GM19328 (cell line): ENCODE measurements at regions not wholly inside any gene's neighbourhood (a gene's known extent, or its start where the extent isn't known, plus 50 kb on each side); places are given as distances from the start of the nearest gene placed in this dataset.
A peak's percentile ranks its signal among the peaks of the same experiment; 100 is the strongest.
"Not testable (repeated sequence)": the region's sequence is repeated elsewhere in the genome, so short reads cannot be mapped to it uniquely, and the experiment has no call there.

Experiments
- ATAC-seq: cut with Tn5 transposase; IDR thresholded peaks from one replicate; pipeline ENCODE4 v1.9.1; 2021; ENCODE audit warnings: mild to moderate bottlenecking, moderate library complexity; ENCODE audit not compliant: unreplicated experiment

DNA sequence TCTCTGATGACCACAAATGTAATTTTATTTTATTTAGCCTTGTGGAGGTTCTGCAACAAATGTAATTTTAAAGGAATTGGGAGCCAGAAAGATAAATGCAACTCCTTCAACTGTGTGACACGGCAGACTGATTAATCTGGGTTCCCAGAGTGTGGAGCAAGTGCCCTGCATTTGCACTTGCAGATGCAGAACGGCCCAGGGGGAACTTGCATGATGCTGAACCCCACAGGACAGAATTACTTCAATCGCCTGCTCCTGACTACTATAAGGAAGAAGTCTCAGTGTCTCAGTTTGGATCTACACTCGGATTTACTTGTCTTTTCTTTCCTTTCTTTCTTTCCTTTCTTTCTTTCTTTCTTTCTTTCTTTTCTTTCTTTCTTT lies 107.2 kb upstream of the ACBD5 start:
- not testable (repeated sequence) for ATAC-seq

DNA sequence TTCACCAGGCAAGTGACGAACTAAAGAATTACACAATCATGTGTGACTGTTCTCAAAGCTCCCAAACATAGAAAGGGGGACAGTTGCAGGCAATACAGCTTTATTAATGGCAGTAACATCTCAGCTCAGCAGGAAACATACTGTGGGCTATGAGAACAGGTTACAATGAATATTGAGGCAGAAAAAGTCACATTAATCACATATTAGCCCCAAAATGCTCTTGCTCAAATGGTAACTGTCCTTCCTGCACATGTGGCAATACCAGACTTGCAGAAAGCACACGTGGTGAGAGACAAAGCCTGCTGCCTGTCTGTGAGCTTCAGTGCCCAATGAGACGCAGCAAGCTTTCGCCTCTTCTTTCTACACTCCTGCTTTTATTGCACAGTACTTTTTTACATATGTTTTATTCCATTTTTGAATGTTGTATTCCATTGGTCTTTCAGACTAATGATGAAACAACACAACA lies 104.9 kb upstream of the ACBD5 start:
- ATAC-seq: peak; percentile 52

DNA sequence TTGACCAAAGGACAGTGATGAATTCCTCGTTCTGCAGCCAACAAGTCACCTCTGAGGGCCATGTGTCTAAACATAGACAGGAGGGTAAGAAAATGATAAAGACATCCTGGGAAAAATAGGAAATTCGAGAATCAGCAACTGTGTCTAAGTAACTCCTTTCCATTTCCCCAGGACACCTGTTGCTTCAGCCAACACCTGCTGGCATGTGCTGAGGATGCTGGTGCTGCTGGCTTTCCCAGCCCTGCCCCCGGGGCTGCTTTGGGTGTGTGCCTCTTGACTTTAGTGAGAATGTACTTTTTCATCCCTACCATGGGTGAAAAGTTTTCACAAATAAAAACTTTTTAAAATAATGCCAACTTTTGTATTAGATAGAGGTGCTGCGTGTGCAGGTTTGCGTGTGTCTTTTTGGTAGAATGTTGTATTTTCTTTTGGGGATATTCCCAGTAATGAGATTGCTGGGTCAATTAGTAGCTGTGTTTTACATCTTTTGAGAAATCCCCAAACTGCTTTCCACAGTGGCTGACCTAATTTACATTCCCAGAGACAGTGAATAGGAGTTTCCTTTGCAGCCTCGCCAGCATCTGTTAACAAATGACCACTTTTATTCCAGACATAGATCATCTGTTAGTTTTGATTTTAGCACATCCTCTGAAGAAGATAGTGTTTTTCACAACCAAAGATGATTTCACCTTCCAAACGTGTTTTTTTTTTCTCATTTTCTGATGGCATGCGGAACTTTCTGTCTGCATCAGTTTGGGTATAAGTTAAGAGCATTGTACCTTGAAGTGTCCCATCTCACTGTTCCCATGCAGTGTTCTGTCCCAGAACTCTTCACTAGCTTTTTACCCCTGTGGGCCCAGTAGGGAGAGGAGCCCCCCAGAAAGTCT lies 104.2 kb upstream of the ACBD5 start:
- ATAC-seq: peak; percentile 49

DNA sequence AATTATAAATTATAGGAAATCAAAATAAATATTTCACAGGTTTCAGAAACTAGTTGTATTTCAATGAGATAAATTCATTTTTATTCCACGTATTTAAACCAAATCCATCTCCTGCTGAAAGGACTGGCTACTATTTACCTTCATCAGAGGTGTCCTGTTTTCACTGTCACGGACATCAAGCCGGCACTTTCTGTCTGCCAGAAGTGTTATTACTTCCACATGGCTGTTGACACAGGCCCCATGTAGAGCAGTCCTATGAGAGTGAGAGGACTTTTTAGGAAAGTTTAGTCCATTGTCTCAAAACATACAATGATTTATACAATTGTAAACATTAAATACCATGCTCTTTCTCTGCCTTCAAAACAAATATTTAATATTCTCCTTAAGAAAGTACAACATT lies 100.4 kb upstream of the ACBD5 start:
- no peak for ATAC-seq

DNA sequence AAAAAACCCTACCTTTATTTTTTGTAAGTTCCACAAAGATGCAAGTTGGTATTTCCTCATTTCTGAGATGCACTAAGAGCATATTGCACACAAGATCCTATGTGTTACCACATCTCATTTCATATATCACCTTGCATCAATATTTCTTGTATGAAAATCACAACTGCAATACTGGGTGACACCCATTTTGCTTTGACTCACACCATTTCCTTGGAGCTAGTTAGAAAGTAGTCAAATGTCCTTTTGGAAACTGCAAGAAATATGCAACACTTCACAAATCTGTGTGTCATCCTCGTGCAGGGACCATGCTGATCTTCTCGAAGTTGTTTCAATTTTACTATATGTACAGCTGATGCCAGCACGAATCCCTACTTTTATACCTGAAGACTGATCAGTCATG lies 94.6 kb upstream of the ACBD5 start:
- not testable (repeated sequence) for ATAC-seq

DNA sequence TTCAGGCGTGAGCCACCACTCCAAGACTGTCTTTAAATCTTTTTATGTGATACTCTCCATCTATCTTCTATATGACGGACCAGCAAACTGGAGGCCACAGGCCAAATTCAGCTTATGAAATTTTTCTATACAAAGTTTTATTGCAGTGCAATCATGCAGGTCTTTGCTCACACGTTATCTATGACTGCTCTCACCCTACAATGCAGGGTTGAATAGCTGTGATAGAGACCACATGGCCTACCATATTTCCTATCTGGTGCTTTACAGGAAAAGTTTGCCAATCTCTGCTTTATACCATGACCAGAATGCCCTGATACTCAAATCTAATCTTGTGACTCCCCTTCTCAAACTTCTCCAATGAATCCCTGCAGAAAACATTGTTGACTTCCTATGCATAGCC lies 89.5 kb upstream of the ACBD5 start:
- no peak for ATAC-seq

DNA sequence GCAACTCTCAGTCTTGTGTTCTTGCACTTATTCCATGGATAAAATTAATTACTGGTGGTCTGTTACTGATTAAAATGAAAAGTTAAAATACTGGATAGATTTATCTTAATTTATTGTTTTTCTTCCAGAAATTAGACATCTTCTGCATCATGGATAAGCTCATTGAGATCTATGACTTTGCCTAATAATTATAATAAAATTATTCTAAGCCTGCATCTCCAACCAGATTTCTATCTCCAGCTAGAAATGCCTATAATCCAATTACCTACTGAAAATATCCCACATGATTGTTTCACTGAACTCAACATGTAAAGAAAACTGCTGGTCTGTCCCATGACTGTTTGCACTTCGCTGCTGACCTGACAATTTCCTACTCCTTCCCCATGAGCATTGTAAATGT lies 88.3 kb upstream of the ACBD5 start:
- ATAC-seq: no peak

DNA sequence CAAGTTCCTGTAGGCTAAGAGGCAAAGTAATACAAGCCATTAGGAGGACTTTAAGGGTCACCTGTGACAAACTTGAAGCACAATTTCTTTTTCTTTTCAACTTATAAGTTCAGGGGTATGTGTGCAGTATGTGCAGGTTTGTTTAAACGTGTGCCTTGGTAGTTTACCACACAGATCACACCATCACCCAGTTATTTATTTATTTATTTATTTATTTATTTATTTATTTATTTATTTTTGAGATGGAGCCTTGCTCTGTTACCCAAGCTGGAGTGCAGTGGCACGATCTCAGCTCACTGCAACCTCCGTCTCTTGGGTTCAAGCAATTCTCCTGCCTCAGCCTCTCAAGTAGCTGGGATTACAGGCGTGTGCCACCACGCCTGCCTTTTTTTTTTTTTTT lies 86.2 kb upstream of the ACBD5 start:
- ATAC-seq: not testable (repeated sequence)

DNA sequence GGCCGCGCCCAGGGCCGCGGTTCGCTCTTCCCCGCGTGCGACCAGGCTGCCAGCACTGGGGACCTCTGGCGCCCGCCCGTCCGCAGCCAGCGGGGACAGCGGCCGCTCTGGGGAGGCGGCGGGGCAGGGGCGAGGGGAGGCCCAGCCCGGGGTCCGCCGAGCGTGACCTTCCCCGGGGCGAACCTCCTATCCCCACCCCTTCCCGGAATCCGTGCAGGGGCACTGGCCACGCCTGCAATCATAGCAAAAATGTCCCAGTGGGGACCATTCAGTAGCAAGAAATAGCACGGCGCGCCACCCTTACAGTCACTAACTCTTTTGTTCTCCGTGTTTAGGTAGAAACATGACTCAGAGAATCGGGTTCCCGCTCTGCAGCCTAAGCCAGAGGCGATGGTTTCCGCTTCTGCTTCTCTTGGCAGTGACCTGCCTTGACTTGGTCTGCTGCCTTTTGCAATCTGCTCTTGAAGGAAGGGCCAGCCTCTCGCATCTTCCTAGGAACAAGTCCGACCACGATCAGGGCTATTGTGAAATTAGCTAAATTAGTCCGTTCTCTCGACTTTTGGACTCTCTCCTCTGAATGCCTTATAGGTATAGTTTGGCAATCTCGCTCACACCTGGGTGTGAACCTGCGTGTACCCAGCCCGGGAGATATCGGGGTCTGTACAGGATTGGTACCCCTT lies 79.3 kb upstream of the ACBD5 start:
- peak; percentile 70 for ATAC-seq

DNA sequence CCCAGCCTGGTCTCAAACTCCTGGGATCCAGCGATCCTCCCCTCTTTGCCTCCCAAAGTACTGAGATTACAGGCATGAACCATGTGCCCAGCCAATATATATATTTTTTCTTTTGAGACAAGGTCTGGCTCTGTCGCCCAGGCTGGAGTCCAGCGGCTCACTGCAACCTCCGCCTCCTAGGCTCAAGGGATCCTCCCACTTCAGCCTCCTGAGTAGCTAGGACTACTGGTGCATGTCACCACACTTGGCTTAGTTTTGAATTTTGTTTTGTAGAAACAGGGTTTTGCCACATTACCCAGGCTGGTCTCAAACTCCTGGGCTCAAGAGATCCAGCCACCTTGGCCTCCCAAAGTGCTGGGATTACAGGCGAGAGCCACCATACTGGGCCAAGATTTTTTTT lies 78.5 kb upstream of the ACBD5 start:
- not testable (repeated sequence) for ATAC-seq

DNA sequence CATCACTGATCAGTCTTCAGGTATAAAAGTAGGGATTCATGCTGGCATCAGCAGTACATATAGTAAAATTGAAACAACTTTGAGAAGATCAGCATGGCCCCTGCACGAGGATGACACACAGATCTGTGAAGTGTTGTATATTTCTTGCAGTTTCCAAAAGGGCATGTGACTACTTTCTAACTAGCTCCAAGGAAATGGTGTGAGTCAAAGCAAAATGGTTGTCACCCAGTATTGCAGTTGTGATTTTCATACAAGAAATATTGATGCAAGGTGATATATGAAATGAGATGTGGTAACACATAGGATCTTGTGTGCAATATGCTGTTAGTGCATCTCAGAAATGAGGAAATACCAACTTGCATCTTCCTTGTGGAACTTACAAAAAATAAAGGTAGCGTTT lies 74.5 kb upstream of the ACBD5 start:
- not testable (repeated sequence) for ATAC-seq

DNA sequence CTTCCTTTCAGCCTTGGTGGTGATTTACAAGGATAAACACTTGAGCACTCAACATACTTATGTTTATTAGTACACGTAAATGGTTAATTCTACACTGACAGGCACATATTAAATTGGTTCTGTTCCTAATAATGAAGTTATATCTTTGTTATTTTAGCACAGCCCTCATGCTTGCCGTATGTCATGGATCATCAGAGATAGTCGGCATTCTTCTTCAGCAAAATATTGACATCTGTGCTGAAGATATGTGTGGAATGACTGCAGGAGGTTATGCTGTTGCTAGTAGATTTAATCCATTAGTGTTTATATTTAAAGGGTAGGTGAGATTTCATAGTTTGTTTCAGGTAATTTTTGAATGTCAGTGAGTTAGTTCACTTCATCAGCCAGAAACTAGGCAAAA lies 73.0 kb upstream of the ACBD5 start:
- not testable (repeated sequence) for ATAC-seq

DNA sequence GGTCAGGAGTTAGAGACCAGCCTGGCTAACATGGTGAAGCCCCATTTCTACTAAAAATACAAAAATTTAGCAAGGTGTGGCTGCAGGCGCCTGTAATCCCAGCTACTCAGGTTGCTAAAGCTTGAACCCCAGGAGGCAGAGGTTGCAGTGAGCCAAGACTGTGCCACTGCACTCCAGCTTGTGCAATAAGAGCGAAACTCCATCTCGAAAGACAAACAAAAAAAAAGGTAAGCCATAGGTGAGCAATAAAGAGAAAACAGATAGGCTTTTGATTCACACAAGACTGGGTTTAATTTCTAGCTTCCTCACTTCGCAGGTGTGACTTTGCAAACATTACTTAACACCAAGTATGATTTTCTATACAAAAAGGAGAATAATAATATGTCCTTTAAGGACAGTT lies 72.3 kb upstream of the ACBD5 start:
- no peak for ATAC-seq

DNA sequence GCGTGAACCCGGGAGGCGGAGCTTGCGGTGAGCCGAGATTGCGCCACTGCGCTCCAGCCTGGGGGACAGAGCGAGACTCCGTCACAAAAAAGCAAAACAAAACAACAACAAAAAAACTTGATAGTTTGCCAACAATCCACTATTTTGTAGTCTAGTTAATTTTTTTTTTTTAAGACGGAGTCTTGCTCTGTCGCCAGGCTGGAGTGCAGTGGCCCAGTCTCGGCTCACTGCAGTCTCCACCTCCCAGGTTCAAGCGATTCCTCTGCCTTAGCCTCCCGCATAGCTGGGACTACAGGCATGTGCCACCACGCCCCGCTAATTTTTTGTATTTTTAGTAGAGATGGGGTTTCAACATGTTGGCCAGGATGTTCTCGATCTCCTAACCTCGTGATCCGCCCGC lies 71.2 kb upstream of the ACBD5 start:
- not testable (repeated sequence) for ATAC-seq

DNA sequence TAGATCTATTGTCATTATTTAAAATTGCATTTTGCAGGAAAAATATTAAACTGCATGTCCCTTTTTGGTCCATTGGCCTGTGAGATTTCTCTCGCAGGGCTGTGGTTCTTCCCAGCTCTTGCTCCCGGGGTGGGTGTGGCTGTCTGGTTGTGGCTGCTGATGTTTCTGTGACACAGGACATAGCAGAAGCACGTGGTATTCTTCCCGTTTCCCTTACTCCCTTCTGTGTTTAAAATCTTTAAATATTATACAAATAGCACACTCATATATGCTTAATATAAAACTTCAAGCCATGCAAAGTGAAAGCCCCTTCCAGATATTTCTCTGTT lies 57.9 kb upstream of the ACBD5 start:
- not testable (repeated sequence) for ATAC-seq

DNA sequence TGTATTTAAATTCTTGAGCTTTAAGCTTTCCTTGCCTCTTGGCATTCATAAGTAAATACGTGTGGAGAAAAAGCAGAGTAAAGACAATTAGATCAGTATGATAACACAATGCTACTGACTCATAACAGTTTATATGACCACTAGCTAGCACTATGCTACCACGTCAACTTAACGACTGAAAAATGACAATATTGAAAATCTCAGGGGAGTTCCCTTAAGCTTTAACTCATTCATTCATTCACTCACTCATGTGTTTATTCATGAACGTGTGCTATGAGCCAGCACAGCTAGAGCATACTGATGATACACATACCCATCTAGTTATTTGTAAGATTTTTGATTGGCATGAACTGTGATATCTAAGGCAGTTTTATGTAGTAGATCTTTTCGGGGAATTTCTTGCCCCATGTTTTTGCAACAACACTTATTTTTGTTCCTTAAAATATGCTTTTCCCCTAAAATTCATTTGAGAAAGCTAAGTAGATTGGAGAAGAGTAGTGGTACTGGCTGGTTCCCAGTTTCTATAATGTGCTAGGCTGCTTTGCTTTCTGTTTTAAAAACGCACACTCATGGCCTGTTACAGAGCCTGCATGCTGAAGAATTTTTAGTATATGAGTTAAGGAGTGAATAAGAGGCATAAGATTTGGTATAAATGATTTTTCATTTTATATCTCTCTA lies 57.4 kb upstream of the ACBD5 start:
- no peak for ATAC-seq

DNA sequence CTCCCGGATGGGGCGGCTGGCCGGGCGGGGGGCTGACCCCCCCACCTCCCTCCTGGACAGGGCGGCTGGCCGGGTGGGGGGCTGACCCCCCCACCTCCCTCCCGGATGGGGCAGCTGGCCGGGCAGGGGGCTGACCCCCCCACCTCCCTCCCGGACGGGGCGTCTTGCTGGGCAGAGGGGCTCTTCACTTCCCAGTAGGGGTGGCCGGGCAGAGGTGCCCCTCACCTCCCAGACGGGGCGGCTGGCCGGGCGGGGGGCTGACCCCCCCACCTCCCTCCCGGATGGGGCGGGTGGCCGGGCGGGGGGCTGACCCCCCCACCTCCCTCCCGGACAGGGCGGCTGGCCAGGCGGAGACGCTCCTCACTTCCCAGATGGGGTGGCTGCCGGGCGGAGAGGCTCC lies 55.7 kb upstream of the ACBD5 start:
- ATAC-seq: not testable (repeated sequence)

DNA sequence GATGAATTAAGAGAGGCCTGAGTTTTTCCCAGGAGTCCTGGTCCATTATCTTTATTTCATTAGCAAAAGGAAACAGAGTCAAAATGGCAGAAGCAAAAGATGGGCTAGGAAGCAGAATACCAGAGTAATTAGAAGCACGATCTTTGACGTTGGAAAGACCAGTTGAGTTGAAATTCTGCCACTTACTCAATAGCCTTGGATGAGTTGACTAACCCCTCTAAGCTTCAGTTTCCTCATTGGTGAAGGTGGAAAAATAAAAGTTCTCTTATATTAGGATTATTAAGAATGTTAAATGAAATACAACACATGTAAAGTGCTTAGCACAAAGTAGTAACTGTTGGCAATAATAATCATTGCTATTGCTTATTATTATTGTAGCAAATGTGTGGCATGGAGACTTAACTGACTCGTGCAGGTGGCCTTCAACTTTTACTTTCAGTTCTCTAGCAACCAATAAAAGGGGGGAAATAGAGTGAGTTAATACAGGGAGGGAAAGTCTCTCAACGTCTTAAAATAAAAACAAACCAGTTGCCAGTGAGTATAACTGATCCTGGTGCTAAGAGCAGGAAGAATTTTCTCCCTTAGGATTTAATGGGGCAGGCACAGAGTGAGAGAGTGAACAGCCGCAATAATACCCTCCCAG lies 50.8 kb upstream of the ACBD5 start:
- peak; percentile 82 for ATAC-seq
